ENCODE measurements at regions not wholly inside any gene's neighbourhood (a gene's known extent, or its start where the extent isn't known, plus 50 kb on each side); places are given as distances from the start of the nearest gene placed in this dataset.

- DNase-seq = no peak
These were observed 94.2 kb upstream of the CADM1 start for GRCh38 chr11:115598257-115598901.

GRCh38 chr11:115591380-115591779 is 87.2 kb upstream of the CADM1 start:
- no peak for DNase-seq

- no peak for DNase-seq
These were observed 86.0 kb upstream of the CADM1 start for GRCh38 chr11:115590254-115590653.

- no peak for DNase-seq
These were observed 83.6 kb upstream of the CADM1 start for GRCh38 chr11:115587718-115588342.

GRCh38 chr11:115585361-115586024 is 81.3 kb upstream of the CADM1 start:
- no peak for DNase-seq

GRCh38 chr11:115581871-115582639 is 77.8 kb upstream of the CADM1 start:
- no peak for DNase-seq

- no peak for DNase-seq
These were observed 76.9 kb upstream of the CADM1 start for GRCh38 chr11:115580927-115581680.

- no peak for DNase-seq
These were observed 76.2 kb upstream of the CADM1 start for GRCh38 chr11:115580416-115580815.

- no peak for DNase-seq
These were observed 75.1 kb upstream of the CADM1 start for GRCh38 chr11:115579181-115579825.

GRCh38 chr11:115578275-115578674 is 74.1 kb upstream of the CADM1 start:
- no peak for DNase-seq

- no peak for DNase-seq
These were observed 73.5 kb upstream of the CADM1 start for GRCh38 chr11:115577701-115578100.

- DNase-seq = no peak
These were observed 72.6 kb upstream of the CADM1 start for GRCh38 chr11:115576606-115577380.

- no peak for DNase-seq
These were observed 68.3 kb upstream of the CADM1 start for GRCh38 chr11:115572551-115572950.

GRCh38 chr11:115566180-115566764 is 62.1 kb upstream of the CADM1 start:
- no peak for DNase-seq

- no peak for DNase-seq
These were observed 60.6 kb upstream of the CADM1 start for GRCh38 chr11:115564851-115565250.

GRCh38 chr11:115561116-115561515 is 56.9 kb upstream of the CADM1 start:
- no peak for DNase-seq

GRCh38 chr11:115558635-115559034 is 54.4 kb upstream of the CADM1 start:
- no peak for DNase-seq

- no peak for DNase-seq
These were observed 53.5 kb upstream of the CADM1 start for GRCh38 chr11:115557681-115558080.

- no peak for DNase-seq
These were observed 52.8 kb upstream of the CADM1 start for GRCh38 chr11:115556984-115557383.

GRCh38 chr11:115555336-115556090 is 51.3 kb upstream of the CADM1 start:
- no peak for DNase-seq

All from HCEC 1CT (cell line).